WTC11 (cell line): ENCODE measurements at regions not wholly inside any gene's neighbourhood (a gene's known extent, or its start where the extent isn't known, plus 50 kb on each side); places are given as distances from the start of the nearest gene placed in this dataset.

Experiments
- CBFB ChIP-seq: sonication (generic); formaldehyde crosslinking; IDR thresholded peaks from 2 replicates; pipeline ENCODE4 v1.8.1; 2022; ENCODE audit warnings: mild to moderate bottlenecking, low read depth, missing genetic modification reagents
- E2F5 ChIP-seq: sonication (generic); formaldehyde crosslinking; IDR thresholded peaks from 2 replicates; pipeline ENCODE4 v1.8.1; 2022; ENCODE audit warnings: mild to moderate bottlenecking, moderate library complexity, missing genetic modification reagents
- ESRRA ChIP-seq: sonication (generic); formaldehyde crosslinking; IDR thresholded peaks from 2 replicates; pipeline ENCODE4 v1.8.1; 2022; ENCODE audit warnings: mild to moderate bottlenecking, missing genetic modification reagents, borderline replicate concordance
- FOXP1 ChIP-seq: sonication (generic); formaldehyde crosslinking; IDR thresholded peaks from 2 replicates; pipeline ENCODE4 v1.8.0; 2022; ENCODE audit warnings: missing genetic modification reagents, mild to moderate bottlenecking, moderate library complexity, borderline replicate concordance
- SMAD4 ChIP-seq: sonication (generic); formaldehyde crosslinking; IDR thresholded peaks from 2 replicates; pipeline ENCODE4 v1.8.0; 2022; ENCODE audit warnings: mild to moderate bottlenecking, missing genetic modification reagents
- TF ChIP-seq, protein P1 (sequence below): sonication (generic); formaldehyde crosslinking; IDR thresholded peaks from 2 replicates; pipeline ENCODE4 v1.8.1; 2023; ENCODE audit warnings: mild to moderate bottlenecking, missing genetic modification reagents, moderate library complexity
- TF ChIP-seq, protein P2 (sequence below): fragments of 200-600 bp; IDR thresholded peaks from 2 replicates; pipeline ENCODE4 v1.8.0; 2022; ENCODE audit warnings: antibody characterized with exemption

DNA sequence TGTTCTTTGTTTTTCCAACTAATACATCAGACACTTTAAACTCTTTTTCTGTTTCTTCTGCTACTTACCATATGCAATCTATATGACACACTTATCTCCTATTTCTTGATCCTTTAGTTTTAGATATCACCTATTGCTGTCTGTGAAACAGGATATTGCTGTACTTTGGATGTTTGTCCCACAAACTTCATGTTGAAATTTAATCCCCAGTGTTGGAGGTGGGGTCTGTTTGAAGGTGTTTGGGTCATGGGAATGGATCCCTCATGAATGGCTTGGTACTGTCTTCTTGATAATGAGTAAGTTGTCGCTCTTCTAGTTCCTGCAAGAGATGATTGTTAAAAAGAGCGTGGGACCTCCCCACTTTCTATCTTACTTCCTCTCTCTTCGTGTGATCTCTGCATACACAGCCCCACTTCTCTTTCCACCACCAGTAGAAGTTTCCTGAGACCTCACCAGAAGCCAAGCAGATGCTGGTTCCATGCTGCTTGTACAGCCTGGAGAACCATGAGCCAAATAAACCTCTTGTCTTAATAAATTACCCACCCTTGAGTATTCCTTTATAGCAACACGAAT lies 244.2 kb downstream of the NHLRC3 start:
- no peak for TF ChIP-seq ESRRA
- TF ChIP-seq, protein P1, sequence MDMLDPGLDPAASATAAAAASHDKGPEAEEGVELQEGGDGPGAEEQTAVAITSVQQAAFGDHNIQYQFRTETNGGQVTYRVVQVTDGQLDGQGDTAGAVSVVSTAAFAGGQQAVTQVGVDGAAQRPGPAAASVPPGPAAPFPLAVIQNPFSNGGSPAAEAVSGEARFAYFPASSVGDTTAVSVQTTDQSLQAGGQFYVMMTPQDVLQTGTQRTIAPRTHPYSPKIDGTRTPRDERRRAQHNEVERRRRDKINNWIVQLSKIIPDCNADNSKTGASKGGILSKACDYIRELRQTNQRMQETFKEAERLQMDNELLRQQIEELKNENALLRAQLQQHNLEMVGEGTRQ (CRISPR knock-in tag): no peak
- TF ChIP-seq E2F5 (CRISPR knock-in tag): no peak
- TF ChIP-seq, protein P2, sequence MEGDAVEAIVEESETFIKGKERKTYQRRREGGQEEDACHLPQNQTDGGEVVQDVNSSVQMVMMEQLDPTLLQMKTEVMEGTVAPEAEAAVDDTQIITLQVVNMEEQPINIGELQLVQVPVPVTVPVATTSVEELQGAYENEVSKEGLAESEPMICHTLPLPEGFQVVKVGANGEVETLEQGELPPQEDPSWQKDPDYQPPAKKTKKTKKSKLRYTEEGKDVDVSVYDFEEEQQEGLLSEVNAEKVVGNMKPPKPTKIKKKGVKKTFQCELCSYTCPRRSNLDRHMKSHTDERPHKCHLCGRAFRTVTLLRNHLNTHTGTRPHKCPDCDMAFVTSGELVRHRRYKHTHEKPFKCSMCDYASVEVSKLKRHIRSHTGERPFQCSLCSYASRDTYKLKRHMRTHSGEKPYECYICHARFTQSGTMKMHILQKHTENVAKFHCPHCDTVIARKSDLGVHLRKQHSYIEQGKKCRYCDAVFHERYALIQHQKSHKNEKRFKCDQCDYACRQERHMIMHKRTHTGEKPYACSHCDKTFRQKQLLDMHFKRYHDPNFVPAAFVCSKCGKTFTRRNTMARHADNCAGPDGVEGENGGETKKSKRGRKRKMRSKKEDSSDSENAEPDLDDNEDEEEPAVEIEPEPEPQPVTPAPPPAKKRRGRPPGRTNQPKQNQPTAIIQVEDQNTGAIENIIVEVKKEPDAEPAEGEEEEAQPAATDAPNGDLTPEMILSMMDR: no peak
- TF ChIP-seq FOXP1 (CRISPR knock-in tag): no peak
- no peak for TF ChIP-seq CBFB
- TF ChIP-seq SMAD4: no peak
